Dermis microvascular lymphatic vessel endothelial cell (primary cell): ENCODE measurements at regions not wholly inside any gene's neighbourhood (a gene's known extent, or its start where the extent isn't known, plus 50 kb on each side); places are given as distances from the start of the nearest gene placed in this dataset.

Experiments
- DNase-seq, 2 donors: peaks; one replicate each; pipeline versions ENCODE4 v3.0.0 to v3.0.0-alpha.2; 2010; ENCODE audit warnings: low read depth in 2 of 2

- no peak for DNase-seq
These were observed 180.0 kb downstream of the KIF4B start for GRCh38 chr5:155193483-155194107.

- DNase-seq = no peak
These were observed 187.1 kb downstream of the KIF4B start for GRCh38 chr5:155200608-155201007.

DNA sequence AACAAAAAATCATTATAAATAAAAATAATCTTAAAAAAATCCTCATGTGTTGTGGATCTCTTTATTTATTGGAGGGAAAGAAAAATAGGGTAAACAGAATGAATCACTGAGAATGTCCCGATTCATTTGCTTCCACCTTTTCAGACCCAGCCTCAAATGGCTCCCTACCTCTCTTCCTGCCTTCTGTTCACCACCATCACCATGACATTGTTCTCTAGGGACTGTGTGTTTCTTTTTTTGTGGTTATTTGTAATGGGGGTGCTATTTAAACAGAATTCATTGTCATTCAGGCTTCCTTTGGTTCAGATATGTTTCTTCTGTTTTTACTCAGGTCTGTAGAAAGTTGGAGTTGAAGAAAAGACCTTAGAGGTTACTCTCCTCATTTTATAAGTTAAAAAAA lies 198.2 kb downstream of the KIF4B start:
- DNase-seq = no peak

DNA sequence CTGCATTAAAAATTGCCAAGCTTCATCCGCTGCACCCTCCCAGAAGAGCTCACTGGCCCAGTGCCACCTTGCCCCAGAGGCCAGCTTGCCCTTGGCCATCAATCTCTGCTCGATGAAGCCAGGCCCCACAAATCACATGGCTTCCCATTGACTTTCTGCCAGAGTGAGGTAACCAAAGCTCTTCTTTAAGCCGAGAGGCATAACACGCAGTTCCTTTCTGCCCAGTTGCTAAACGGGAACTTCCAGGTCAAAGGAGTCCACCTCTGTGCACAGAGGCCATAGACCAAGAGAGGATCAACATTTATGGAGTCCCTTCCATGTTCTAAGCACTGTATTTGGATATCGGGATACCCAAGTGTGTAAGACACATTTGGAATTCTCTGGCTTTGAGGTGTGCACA lies 208.8 kb downstream of the KIF4B start:
- no peak for DNase-seq

- no peak for DNase-seq
These were observed 215.6 kb downstream of the KIF4B start for GRCh38 chr5:155229135-155229534.

DNA sequence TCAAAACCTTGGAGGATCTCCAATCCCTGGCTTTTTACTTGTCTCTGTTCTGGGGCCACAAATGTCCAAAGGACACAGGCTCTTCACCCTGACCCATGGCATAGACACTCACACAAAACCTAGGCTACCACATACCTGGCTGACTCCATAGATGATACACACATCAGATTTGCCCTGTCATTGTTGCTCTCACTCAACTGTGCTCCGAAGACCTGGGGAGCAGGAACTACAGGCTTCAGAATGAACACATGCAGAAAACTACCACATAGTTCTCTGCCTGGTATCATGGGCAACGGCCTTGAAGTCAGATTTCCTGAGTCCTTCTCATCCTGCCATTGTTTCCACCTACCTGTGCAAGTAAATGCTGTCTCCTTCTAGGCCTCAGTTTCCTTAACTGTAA lies 226.2 kb downstream of the KIF4B start:
- DNase-seq = no peak

DNA sequence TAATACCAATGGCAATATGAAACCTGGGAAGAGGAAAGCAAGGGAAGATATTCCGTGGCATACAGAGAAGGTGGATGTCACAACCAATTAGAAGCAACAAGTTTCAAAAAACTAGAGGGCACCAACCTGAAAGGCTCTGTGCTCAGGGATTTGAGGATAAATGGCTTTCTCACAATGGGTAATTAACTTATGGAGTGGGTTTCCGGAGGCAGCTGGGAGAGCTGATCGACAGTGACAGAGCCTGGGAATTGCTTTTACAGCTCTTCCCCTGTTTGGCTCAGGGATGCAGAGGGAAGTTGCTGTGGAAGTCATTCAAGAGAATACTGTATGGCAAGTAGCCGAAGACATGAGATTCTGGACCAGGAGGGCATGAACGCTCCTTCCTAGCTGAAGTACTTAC lies 237.0 kb downstream of the KIF4B start:
- DNase-seq = no peak

GRCh38 chr5:155252025-155252424 lies 238.5 kb downstream of the KIF4B start:
- DNase-seq = no peak

DNA sequence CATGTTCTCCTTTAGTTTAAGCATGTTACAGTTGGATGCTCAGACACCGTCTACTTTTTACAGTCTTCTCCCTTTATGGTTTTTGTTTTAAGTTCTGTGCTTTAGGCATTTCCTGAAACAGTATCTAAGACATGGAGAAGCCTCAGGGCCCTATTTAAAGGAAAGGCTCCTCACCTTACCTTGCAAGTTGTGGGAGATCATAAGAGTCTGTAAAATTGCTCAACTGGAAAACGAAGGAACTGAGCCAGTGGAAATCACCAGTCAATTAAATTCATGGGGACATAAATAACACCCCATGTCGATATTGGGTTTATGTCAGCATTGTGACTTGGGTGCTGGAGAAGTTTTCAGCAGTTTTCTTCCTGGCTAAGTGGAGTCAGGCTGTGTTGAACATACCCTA lies 239.2 kb downstream of the KIF4B start:
- no peak for DNase-seq

DNA sequence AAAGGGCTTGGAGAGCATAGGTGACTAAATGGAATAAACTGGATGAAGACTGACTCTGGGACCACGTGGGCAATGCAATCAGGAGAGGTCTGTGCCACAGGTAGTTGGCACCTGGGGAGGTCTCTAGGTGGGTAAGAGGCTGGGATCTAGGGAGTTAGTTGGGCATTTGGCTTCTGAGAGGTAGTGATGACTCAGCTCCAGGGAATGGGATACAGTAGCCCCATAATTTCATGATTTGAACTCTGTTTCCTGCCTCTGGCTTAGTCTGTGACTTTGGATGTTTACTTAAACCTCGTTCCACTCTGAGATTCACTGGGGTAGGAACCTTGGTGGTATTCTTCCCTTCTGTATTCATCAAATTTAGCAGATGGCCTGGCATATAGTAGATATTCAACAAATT lies 240.8 kb downstream of the KIF4B start:
- DNase-seq = no peak

DNA sequence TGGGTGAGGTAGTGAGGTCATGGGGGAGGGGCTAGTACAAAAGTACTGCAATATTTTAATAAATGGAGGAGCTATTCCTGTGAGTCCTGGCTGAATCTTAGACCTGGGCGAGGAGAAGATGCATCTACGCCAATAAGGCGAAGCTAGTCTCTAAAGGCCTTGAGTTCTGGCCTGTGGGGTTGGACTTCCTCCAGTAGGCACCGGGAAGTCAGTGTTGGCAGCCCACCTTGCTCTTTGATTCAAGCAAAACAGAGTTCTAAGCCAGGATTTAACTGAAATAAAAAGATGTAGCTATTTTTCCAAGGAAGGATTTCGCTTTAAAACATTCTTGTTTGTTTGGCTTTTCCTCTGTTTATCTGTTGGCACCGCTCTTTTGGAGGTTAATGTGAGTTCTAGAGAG lies 244.6 kb downstream of the KIF4B start:
- no peak for DNase-seq

DNA sequence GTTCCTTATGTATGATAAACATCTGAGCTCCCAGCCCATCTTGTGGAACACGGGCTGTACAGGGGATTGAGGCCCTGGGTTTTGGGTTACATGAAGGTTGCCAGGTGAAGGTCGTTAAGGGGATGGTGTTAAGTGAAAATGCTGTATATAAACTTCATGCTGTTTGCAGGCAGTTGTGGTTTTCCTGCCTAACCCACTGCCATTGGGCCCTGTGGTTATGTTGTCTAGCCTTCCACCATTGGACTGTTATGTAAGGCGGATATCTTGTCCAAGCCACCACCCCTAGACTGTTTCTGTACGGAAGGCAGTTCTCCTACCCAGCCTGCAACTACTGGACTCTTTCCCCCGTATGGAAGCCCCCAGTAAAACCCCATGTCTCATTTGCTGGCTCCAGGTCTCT lies 246.1 kb downstream of the KIF4B start:
- DNase-seq = no peak

- no peak for DNase-seq
These were observed 247.2 kb downstream of the KIF4B start for GRCh38 chr5:155260798-155261197.

- no peak for DNase-seq
These were observed 249.8 kb downstream of the KIF4B start for GRCh38 chr5:155263381-155263780.

GRCh38 chr5:155264809-155265208 lies 251.3 kb downstream of the KIF4B start:
- no peak for DNase-seq

DNA sequence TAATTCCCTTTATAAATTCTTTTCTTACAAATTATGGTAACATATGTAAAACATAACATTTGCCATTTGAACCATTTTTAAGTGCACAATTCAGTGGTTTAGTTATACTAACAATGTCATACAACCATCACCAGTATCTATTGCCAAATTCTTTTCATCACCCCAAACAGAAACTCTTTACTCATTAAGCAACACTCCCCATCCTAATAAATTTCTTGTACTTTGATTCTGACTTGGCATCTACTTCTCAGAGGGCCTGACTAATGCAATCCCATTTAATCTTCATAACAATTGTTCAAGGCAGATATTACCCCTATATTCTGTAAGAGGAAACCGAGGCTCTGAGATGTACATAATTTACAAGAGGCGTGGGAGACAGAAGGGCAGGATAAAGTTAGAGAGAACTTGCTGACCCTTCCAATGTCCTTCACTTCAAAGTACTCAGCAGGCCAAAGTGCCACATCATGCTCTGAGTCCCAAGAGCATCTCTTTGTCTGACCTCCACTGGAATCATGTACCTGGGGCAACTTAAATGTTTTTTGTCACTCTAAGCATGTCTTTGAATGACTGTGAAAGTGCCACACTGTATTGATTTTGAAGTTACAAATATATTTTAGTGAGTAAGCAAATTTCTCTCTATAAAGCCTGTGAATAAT lies 255.3 kb downstream of the KIF4B start:
- DNase-seq = no peak

GRCh38 chr5:155270725-155271124 lies 257.2 kb downstream of the KIF4B start:
- DNase-seq = no peak

GRCh38 chr5:155274484-155274883 lies 260.9 kb downstream of the KIF4B start:
- DNase-seq = no peak

DNA sequence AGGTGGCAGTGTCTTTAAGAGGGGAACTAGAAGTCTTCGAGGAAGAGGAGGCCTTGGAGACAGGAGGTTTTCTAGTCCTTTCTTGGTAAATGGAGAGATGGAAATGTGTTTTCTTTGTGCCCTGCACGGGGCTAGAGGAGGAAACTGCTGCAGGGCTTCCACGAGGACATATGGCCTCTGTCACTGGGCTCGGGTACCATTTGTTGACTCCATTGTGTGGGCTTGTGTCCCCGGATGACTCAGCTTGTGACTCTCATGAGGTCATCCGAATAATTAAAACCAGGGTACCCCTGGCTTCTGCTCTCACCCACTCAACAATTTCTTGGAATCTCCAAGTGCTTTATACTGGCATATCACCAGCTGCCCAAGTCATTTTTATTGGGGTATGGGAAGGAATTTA lies 261.7 kb downstream of the KIF4B start:
- DNase-seq = no peak

DNA sequence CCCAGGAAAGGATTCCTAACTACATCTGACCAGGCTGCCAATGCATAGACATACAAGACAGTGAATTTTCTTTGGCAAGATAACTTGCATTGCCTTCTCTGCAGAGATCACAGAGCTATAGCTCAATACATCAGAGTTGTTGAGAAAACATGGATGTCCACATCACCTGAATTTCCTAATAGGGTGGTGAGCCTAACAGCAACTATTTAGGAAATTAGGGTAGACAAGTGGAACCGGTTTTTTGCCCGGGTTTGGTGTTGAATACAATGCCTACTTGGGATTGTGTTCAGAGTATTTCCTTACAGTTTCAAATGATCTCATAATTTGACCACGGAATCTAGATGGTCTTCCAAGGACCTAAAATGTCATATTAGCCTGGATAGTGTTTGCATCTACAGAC lies 262.7 kb downstream of the KIF4B start:
- DNase-seq = no peak

GRCh38 chr5:155278532-155278931 lies 265.0 kb downstream of the KIF4B start:
- no peak for DNase-seq

DNA sequence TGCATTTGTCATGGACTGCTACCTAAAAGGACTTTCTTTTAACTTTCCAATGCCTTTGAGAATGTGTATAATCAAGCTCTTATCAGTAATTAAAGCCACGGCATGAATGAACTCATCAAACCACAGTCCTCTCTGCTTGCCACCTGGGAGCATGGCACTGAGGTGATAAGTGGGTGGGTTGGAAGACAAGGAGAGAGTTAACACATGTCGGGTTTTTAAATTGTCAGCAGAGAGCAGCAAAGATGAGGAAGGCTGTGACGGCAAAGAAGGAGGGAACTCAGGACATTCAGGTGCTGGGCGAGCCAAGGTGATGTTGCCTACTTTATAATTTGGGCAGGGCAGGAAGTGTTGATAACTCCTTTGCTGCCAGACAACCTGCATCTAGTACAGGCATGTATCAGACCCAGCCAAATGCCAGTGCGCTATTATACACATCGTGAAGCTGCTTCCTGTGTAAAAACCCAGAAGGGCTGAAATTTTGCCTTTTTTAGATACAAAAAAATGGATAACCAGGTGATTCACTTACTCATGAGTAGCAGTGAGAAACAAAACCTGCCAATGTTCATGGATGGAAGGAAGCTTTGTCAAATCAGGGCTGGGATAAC lies 269.1 kb downstream of the KIF4B start:
- DNase-seq = no peak

GRCh38 chr5:155285706-155286105 lies 272.2 kb downstream of the KIF4B start:
- DNase-seq = no peak
